ACC112 (cell line): ENCODE measurements at regions not wholly inside any gene's neighbourhood (a gene's known extent, or its start where the extent isn't known, plus 50 kb on each side); places are given as distances from the start of the nearest gene placed in this dataset.

Source experiments
- H2AFZ ChIP-seq: fragments of 200-600 bp; sonication (generic); one replicate; pipeline ENCODE4 v1.6.0; 2017; ENCODE audit warnings: antibody characterized with exemption, low read length; ENCODE audit not compliant: unreplicated experiment
- H3K27ac ChIP-seq: fragments of 200-600 bp; sonication (generic); 2 replicates; pipeline ENCODE4 v1.5.1; 2014; ENCODE audit warnings: low read depth, mild to moderate bottlenecking, antibody characterized with exemption, low read length, moderate library complexity
- H3K27me3 ChIP-seq: fragments of 200-600 bp; sonication (generic); 2 replicates; pipeline ENCODE4 v1.6.1; 2014; ENCODE audit warnings: mild to moderate bottlenecking, antibody characterized with exemption, low read length, moderate library complexity, mixed read lengths; ENCODE audit not compliant: insufficient read depth
- H3K36me3 ChIP-seq: fragments of 200-600 bp; sonication (generic); 2 replicates; pipeline ENCODE4 v1.6.1; 2016; ENCODE audit warnings: mild to moderate bottlenecking, antibody characterized with exemption, low read length, moderate library complexity, mixed read lengths; ENCODE audit not compliant: insufficient read depth
- H3K4me1 ChIP-seq: fragments of 200-600 bp; sonication (generic); one replicate; pipeline ENCODE4 v1.6.1; 2016; ENCODE audit warnings: low read length, mixed read lengths; ENCODE audit not compliant: insufficient read depth, unreplicated experiment, control insufficient read depth
- H3K4me3 ChIP-seq: fragments of 200-600 bp; sonication (generic); 2 replicates; pipeline ENCODE4 v1.5.1; 2014; ENCODE audit warnings: mild to moderate bottlenecking, low read depth, low read length
- H3K79me2 ChIP-seq: fragments of 200-600 bp; sonication (generic); one replicate; pipeline ENCODE4 v1.6.0; 2016; ENCODE audit warnings: low read length; ENCODE audit not compliant: control insufficient read depth, unreplicated experiment, insufficient read depth

DNA sequence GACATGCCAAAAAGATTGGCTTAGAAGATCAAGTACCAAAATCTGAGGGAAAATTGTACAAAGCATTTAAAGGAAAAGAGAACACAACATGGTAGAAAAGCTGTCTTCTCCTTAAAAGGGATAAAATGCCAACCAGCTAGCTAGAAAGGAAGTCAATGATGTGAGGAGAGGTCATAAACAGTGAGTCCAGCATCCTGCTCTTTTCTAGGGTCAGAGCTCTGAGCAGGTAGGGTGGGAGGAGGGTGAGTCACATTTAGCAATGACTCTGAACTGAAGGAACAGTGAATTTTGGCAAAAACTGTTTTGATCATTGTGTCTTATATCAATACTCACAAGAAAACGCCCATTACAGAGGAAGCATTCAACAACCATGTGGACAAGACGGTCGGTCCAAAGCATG lies 322.3 kb downstream of the DAD1 start:
- H3K27me3 ChIP-seq = peaks cover 4% of the 10 kb centered on the region; the same call in 1 of the 2 replicates
- no peak overlapping the region for H3K4me3 ChIP-seq
- no peaks in the 10 kb centered on the region for H3K79me2 ChIP-seq
- H2AFZ ChIP-seq = no peak overlapping the region
- H3K4me1 ChIP-seq = peaks cover 41% of the 10 kb centered on the region
- no peaks in the 10 kb centered on the region for H3K36me3 ChIP-seq
- H3K27ac ChIP-seq = no peak overlapping the region

DNA sequence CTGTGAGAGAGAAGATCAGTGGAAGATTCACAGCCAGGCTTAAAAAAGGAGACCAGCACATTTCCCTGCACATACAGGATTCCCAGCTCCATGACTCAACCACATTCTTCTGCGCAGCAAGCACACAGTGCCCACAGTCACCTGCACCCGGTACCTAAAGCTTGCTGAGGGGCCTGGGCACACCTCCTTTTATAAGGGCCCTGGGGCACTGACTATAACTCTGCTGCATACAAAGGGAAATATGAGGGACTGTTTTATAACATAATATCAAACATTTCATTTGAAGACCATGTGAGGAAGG lies 322.9 kb downstream of the DAD1 start:
- no peaks in the 10 kb centered on the region for H3K36me3 ChIP-seq
- no peak overlapping the region for H3K4me3 ChIP-seq
- no peaks in the 10 kb centered on the region for H3K79me2 ChIP-seq
- H2AFZ ChIP-seq = no peak overlapping the region
- H3K4me1 ChIP-seq = peaks cover 41% of the 10 kb centered on the region
- peaks cover 4% of the 10 kb centered on the region; the same call in 1 of the 2 replicates for H3K27me3 ChIP-seq
- H3K27ac ChIP-seq = peak overlapping the region; percentile 44; the same call in 1 of the 2 replicates

DNA sequence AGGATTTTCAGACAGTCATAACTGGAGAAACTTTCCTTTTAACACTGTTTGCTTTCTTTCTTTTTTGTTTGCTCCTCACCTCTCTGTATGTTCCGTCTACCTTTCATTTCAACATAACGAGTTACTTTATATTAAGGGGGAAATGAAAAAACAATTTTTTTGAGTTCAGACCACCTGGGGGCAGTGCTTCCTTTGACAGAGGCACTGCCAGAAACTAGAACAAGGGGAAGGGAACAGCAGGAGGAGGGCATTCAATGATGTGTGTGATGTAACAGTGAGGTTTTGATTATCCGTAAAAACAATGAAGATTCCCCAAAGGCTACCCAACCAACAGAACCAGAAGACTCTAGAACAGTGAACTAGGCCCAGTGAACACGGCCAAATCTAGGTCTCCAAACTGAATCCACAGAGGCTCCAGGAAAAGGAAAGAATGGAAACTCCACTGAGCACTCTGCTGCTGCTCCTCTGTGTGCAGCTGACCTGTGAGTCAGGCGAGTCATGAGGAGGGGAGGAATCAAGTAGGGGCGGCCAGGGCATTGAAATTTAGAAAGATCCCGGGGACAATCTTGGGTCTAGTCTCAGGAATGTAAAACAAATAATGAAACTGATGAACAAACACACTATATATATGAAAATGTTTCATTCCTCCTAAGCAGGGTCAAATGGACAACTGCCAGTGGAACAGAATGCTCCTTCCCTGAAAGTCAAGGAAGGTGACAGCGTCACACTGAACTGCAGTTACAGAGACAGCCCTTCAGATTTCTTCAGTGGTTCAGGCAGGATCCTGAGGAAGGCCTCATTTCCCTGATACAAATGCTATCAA lies 323.5 kb downstream of the DAD1 start:
- Histone ChIP-seq H3K27me3 (peaks cover 4% of the 10 kb centered on the region; the same call in 1 of the 2 replicates), H3K4me3 (no peak overlapping the region), H3K79me2 (no peaks in the 10 kb centered on the region), H3K27ac (peak overlapping the region; percentile 44), H2AFZ (peak overlapping the region; percentile 59), H3K36me3 (no peaks in the 10 kb centered on the region), H3K4me1 (peaks cover 41% of the 10 kb centered on the region)

DNA sequence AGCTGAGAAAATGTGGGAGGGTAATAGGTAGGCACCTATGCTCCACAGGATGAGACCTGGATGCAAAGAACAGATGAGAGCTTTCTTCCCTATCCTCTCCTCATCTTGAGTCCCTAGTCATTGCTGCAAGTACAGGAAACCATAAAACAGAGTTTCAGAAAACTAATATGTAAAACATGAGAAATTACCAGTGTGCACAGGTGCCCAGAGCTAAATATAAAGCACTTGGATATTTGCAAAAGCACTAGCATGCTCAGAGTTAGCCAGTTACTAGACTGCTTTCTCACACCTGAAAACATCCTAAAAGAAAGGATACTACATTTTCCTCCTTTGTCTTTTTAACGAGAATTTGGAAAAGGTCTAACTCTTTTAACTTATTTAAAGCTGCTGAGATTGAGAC lies 324.3 kb downstream of the DAD1 start:
- no peaks in the 10 kb centered on the region for H3K36me3 ChIP-seq
- H3K4me1 ChIP-seq = peaks cover 41% of the 10 kb centered on the region
- 0 out of 2 replicates have a peak overlapping the region, but pooled peaks have one; percentile 44 for H3K27ac ChIP-seq
- H3K4me3 ChIP-seq = no peak overlapping the region
- no peaks in the 10 kb centered on the region for H3K79me2 ChIP-seq
- H3K27me3 ChIP-seq = peaks cover 4% of the 10 kb centered on the region; the same call in 1 of the 2 replicates
- H2AFZ ChIP-seq = no peak overlapping the region

DNA sequence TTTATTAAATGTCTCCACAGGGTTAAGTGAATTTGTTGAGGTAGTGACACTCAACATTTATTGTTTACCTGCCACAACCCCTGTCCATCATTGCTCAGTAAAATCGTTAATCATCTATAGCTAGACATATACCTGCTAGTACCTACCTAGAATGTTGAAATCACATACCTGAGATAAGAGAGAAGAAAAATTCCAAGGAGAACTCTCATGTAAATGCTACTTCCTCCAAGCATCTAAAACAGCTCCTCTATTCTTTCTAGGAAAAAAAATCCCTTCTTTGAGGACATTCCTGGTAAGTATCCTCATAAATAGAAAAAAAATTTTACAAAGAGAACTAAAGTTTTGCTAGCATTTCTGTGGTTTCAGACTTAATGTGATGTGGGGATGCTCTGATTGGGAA lies 325.1 kb downstream of the DAD1 start:
- H3K4me1 ChIP-seq = peaks cover 38% of the 10 kb centered on the region
- H2AFZ ChIP-seq = no peak overlapping the region

DNA sequence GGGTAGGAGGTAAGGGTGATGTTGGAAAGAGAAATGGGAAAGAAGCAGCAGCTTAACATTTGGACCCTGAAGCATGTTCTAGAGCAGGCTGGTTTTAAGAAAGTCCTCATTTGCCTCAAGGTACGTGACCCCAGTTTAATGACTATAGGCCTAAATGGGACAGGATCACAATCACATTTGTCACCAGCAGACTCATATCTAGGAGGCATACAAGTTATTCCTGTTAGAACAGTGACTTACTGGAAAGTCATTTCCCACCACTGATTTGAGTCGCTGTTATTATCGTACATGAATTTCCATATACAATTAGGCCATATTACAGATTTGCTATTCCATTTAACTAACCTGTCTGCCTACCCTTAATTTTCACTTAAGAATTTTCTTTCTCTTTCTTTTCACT lies 326.1 kb downstream of the DAD1 start:
- no peaks in the 10 kb centered on the region for H3K79me2 ChIP-seq
- no peak overlapping the region for H3K4me3 ChIP-seq
- H3K36me3 ChIP-seq = no peaks in the 10 kb centered on the region
- no peak overlapping the region for H3K27ac ChIP-seq
- H3K27me3 ChIP-seq = peaks cover 4% of the 10 kb centered on the region; the same call in 1 of the 2 replicates
- no peak overlapping the region for H2AFZ ChIP-seq
- H3K4me1 ChIP-seq = peaks cover 30% of the 10 kb centered on the region

More for the DNA sequence above, 325.1 kb downstream of the DAD1 start:
- no peaks in the 10 kb centered on the region for H3K36me3 ChIP-seq
- H3K27ac ChIP-seq = no peak overlapping the region
- H3K4me3 ChIP-seq = no peak overlapping the region
- no peaks in the 10 kb centered on the region for H3K79me2 ChIP-seq
- peaks cover 4% of the 10 kb centered on the region; the same call in 1 of the 2 replicates for H3K27me3 ChIP-seq

DNA sequence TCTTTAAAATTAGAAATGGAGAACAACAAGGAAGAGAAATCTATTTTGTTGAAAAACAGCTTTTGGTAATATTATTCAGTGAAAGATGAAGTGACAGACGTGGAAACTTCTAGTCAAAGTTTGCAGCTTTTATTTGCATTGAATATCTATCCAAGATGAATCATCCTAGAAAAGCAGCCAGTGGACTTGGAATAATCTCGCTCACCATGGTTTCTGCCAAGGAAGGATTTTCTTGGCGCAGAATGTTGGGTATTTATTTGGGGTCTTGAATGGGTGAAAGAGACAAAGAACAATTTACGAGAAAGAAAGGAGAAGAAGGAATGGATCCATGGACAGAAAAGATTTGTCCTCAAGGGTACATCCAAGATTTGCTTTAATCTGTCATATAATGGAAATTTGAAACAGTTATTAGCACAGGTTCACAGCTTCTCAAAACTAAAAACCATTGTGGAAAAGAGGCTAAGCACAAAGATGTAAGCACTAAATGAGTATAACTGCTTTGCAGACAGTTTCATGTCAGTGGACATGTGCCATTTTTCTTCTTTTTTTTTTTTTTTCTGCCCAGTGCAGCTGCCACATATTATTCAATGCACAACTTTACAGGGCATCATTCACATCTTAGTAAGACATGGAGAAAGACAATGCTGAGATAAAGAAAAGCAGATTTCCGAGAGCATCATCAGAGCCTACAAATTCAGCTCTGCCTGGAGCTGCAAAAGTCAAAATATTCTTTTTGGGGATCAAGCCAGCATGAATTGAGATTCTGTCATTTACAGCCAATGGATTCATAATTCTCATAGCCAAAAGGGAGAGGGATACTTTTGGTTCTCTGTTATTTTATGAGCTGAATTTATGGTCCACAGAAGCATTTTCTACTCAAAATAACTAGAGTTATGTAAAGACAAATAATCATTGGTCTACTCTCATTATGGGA lies 333.7 kb downstream of the DAD1 start:
- Histone ChIP-seq H3K4me1 (peaks cover 7% of the 10 kb centered on the region), H3K27ac (no peak overlapping the region), H3K36me3 (no peaks in the 10 kb centered on the region), H2AFZ (no peak overlapping the region), H3K4me3 (no peak overlapping the region), H3K79me2 (no peaks in the 10 kb centered on the region), H3K27me3 (no peaks in the 10 kb centered on the region)

DNA sequence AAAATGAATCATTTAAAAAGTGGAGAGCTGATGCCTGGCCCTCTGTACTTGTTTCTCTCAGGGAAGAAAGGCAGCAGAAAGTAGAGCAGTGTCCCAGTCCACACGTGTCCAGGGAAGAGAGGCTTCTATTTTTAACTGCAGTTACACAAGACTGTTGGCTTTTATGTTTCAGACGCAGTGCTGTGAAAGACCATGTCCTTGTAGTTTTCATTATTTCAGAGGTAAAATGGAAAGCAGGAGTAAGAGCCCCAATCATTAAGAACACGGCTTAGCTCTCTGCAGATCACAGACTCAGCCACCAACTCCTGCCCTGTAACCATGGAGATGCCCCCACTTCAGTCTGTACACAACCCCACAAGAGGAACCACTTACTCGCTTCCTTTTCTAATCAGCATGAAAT lies 336.3 kb downstream of the DAD1 start:
- Histone ChIP-seq H3K79me2 (no peaks in the 10 kb centered on the region), H3K27ac (no peak overlapping the region), H2AFZ (no peak overlapping the region), H3K4me3 (no peak overlapping the region), H3K4me1 (peaks cover 7% of the 10 kb centered on the region), H3K36me3 (no peaks in the 10 kb centered on the region), H3K27me3 (no peaks in the 10 kb centered on the region)

DNA sequence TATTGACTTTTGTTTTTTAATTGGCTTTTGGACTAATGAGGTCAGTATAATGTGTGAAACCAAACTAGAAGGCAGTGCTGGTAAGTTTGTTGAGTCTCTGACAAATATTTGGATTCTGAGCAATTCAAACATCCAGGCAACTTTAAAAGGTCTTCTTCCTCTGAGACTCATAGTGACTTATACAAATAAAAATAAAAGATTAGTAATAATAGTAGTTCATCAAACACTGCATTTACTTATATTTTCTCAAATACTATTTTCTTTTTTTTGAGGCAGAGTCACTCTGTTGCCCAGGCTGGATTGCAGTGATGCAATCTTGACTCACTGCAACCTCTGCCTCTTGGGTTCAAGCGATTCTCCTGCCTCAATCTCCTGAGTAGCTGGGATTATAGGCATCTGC lies 337.9 kb downstream of the DAD1 start:
- Histone ChIP-seq H2AFZ (no peak overlapping the region), H3K36me3 (no peaks in the 10 kb centered on the region), H3K27ac (no peak overlapping the region), H3K4me1 (peaks cover 7% of the 10 kb centered on the region), H3K4me3 (no peak overlapping the region), H3K79me2 (no peaks in the 10 kb centered on the region), H3K27me3 (no peaks in the 10 kb centered on the region)

DNA sequence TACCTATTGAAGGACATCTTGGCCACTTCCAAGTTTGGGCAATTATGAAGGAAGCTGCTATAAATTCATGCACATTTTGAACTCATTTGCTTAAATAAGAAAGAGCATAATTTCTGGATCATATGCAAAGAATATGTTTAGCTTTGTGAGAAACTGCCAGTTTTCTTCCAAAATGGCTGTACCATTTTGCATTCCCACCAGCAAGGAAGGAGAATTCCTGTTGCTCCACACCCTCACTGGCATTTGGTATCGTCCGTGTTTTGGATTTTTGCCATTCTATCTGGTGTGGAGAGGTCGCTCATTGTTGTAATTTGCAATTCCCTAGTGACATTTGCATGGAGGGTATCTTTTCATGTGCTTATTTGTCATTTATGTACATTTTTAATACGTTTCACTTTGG lies 339.3 kb downstream of the DAD1 start:
- no peak overlapping the region for H3K27ac ChIP-seq

More for the DNA sequence above, 339.3 kb downstream of the DAD1 start:
- H3K4me1 ChIP-seq = peaks cover 7% of the 10 kb centered on the region
- no peak overlapping the region for H3K4me3 ChIP-seq
- no peaks in the 10 kb centered on the region for H3K79me2 ChIP-seq
- H2AFZ ChIP-seq = no peak overlapping the region
- no peaks in the 10 kb centered on the region for H3K36me3 ChIP-seq
- no peaks in the 10 kb centered on the region for H3K27me3 ChIP-seq
